HG03432 (cell line): ENCODE measurements at regions not wholly inside any gene's neighbourhood (a gene's known extent, or its start where the extent isn't known, plus 50 kb on each side); places are given as distances from the start of the nearest gene placed in this dataset.
A peak's percentile ranks its signal among the peaks of the same experiment; 100 is the strongest.

Source experiments
- ATAC-seq: cut with Tn5 transposase; IDR thresholded peaks from one replicate; pipeline ENCODE4 v1.9.1; 2021; ENCODE audit warnings: mild to moderate bottlenecking, moderate library complexity; ENCODE audit not compliant: unreplicated experiment

DNA sequence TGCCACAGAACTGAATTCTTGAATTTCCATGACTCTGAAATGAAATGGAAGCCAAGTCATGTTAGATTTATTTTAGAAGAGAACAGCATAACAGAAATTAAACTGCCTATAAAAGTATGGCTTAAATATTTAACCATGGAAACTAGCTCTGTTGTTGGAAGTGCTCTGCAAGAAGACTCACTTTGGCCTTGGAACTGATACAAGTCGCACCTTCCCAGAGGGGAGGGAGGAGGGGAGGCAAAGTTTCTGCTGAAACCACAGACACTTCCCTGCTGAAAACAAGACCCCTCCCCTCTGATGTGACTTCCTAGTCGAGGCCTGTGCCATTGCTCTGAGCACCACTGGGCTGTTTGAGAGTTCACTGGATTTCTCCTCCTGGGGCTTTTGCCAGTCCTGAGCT is 72.1 kb downstream of the OR13A1 start:
- no peak for ATAC-seq

DNA sequence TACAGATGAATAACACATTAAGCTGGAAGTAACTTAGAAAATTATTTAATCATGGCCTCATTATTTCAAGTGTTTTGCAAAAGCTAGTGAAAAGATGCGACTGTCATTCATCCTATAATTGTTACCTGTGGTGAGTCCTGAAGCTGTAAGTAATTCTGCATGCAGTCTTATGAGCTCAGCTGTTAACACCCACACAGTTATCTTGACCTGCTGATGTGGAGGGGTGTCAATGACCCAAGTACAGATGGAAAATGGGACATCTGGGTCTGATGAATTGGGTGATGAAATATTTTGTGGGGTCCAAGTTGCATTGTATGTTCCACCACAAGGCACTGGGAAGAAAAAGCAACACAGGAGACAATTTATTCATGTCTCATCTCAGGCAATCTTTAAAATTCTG is 68.9 kb downstream of the OR13A1 start:
- no peak for ATAC-seq

DNA sequence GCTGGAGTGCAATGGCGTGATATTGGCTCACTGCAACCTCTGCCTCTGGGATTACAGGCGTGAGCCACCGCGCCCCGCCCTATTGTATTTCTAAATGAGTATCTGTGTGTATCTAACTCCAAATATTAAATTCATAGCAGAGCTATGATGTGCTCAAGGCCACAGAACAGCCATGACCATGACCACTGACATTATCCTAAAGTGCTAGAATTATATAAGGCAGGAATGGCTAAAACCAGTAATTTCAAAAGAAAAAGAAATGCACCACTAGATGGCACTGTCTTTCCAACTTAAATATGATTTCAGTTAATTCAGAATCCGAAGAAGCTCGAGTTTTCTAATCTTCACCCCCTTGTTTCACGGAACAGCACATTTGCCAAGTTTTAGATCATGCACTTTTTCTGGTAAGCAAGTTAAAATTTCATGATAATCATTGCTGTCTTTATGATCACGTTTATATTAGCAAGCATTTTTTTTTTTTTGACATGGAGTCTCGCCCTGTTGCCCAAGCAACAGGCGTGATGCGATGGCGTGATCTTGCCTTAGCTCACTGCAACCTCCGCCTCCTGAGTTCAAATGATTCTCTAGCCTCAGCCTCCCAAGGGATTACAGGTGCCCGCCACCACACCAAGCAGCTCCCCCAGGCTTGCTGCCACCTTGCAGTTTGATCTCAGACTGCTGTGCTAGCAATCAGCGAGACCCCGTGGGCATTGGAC is 65.3 kb downstream of the OR13A1 start:
- ATAC-seq: peak; percentile 84

DNA sequence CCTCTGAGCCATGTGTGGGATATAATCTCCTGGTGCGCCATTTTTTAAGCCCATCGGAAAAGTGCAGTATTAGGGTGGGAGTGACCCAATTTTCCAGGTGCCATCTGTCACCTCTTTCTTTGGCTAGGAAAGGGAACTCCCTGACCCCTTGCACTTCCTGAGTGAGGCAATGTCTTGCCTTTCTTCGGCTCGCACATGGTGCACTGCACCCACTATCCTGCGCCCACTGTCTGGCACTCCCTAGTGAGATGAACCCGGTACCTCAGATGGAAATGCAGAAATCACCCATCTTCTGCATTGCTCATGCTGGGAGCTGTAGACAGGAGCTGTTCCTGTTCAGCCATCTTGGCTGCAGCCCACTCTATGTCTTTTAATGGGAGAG is 64.7 kb downstream of the OR13A1 start:
- ATAC-seq: peak; percentile 21
